CD14-positive monocyte (primary cell): ENCODE measurements at regions not wholly inside any gene's neighbourhood (a gene's known extent, or its start where the extent isn't known, plus 50 kb on each side); places are given as distances from the start of the nearest gene placed in this dataset.

Experiments used
- DNase-seq, 3 donors: peaks; one replicate each; pipeline ENCODE4 v3.0.0-alpha.2; 2011 to 2022
- H2AFZ ChIP-seq: 2 replicates; pipeline ENCODE4 v1.6.0; 2012; ENCODE audit warnings: mild to moderate bottlenecking, low read depth, low read length, inconsistent platforms; ENCODE audit not compliant: insufficient read depth, poor library complexity, severe bottlenecking
- H3K27ac ChIP-seq, 2 donors: 1 replicate in 1 of 2; 2 replicates in 1 of 2; pipeline ENCODE4 v1.5.1; 2012 to 2013; ENCODE audit warnings: low read length in 2 of 2, control low read depth in 1 of 2, inconsistent platforms in 1 of 2, low read depth in 1 of 2, mild to moderate bottlenecking in 1 of 2
- H3K27me3 ChIP-seq, 2 donors: one replicate each; pipeline versions ENCODE4 v1.6.0 to v1.6.1; 2011 to 2013; ENCODE audit warnings: low read length in 2 of 2; ENCODE audit not compliant: control insufficient read depth in 2 of 2, insufficient read depth in 2 of 2
- H3K36me3 ChIP-seq, 2 donors: replicated peaks in 1 of 2; 1 replicate in 1 of 2; 2 replicates in 1 of 2; pipeline versions ENCODE4 v1.5.1 to v1.6.1; 2012 to 2013; ENCODE audit warnings: low read length in 2 of 2, control low read depth in 1 of 2, inconsistent platforms in 1 of 2, mild to moderate bottlenecking in 1 of 2; ENCODE audit not compliant: insufficient read depth in 2 of 2, control insufficient read depth in 1 of 2
- H3K4me1 ChIP-seq, 2 donors: 1 replicate in 1 of 2; 2 replicates in 1 of 2; pipeline versions ENCODE4 v1.5.1 to v1.6.1; 2012 to 2013; ENCODE audit warnings: low read length in 2 of 2, control low read depth in 1 of 2, inconsistent platforms in 1 of 2, mild to moderate bottlenecking in 1 of 2, moderate library complexity in 1 of 2; ENCODE audit not compliant: insufficient read depth in 2 of 2, control insufficient read depth in 1 of 2
- H3K4me2 ChIP-seq: replicated peaks from 2 replicates; pipeline ENCODE3; 2012; ENCODE audit warnings: low read length, moderate library complexity, mild to moderate bottlenecking; ENCODE audit not compliant: poor library complexity, severe bottlenecking; ENCODE audit errors: extremely low read depth
- H3K4me3 ChIP-seq, 3 experiments: fragments of 200-600 bp in 1 of 3; sonication (generic) in 1 of 3; replicated peaks in 1 of 3; 1 replicate in 2 of 3; 2 replicates in 1 of 3; pipeline ENCODE4 v1.5.1; 2011 to 2013; ENCODE audit warnings: low read length in 3 of 3, mild to moderate bottlenecking in 3 of 3, control low read depth in 2 of 3, low read depth in 2 of 3, inconsistent platforms in 1 of 3, moderate library complexity in 1 of 3
- H3K79me2 ChIP-seq: 2 replicates; pipeline ENCODE4 v1.6.0; 2012; ENCODE audit warnings: mild to moderate bottlenecking, control low read depth, inconsistent platforms, low read length, moderate library complexity; ENCODE audit not compliant: insufficient read depth
- H3K9ac ChIP-seq: 2 replicates; pipeline ENCODE4 v1.6.0; 2017; ENCODE audit warnings: low read length, mild to moderate bottlenecking; ENCODE audit not compliant: insufficient read depth, poor library complexity, severe bottlenecking
- H3K9me3 ChIP-seq, 2 donors: replicated peaks in 1 of 2; 1 replicate in 1 of 2; 2 replicates in 1 of 2; pipeline versions ENCODE4 v1.5.1 to v1.6.1; 2012 to 2013; ENCODE audit warnings: low read length in 2 of 2, control low read depth in 1 of 2; ENCODE audit not compliant: control insufficient read depth in 1 of 2, insufficient read depth in 1 of 2
- H4K20me1 ChIP-seq: 2 replicates; pipeline ENCODE4 v1.6.0; 2012; ENCODE audit warnings: mild to moderate bottlenecking, low read length, control low read depth, moderate library complexity; ENCODE audit not compliant: insufficient read depth
- H3K27ac Mint-ChIP-seq, 7 donors: one replicate each; pipeline ENCODE4 v1.8.0; 2020; ENCODE audit warnings: mild to moderate bottlenecking in 7 of 7, mixed read lengths in 7 of 7, moderate library complexity in 6 of 7, inconsistent platforms in 2 of 7
- H3K27me3 Mint-ChIP-seq, 3 donors: one replicate each; pipeline ENCODE4 v1.8.0; 2021 to 2022; ENCODE audit warnings: low read depth in 3 of 3, mild to moderate bottlenecking in 3 of 3, mixed read lengths in 3 of 3, moderate library complexity in 3 of 3, inconsistent platforms in 1 of 3
- H3K36me3 Mint-ChIP-seq, 2 donors: one replicate each; pipeline ENCODE4 v1.8.0; 2020; ENCODE audit warnings: mixed read lengths in 2 of 2, inconsistent platforms in 1 of 2, mild to moderate bottlenecking in 1 of 2
- H3K4me1 Mint-ChIP-seq: one replicate; pipeline ENCODE4 v1.8.0; 2020; ENCODE audit warnings: mild to moderate bottlenecking, mixed read lengths
- H3K4me3 Mint-ChIP-seq, 2 donors: one replicate each; pipeline ENCODE4 v1.8.0; 2020; ENCODE audit warnings: mild to moderate bottlenecking in 2 of 2, mixed read lengths in 2 of 2, moderate library complexity in 1 of 2
- H3K9me3 Mint-ChIP-seq, 7 donors: one replicate each; pipeline ENCODE4 v1.8.0; 2020 to 2022; ENCODE audit warnings: mixed read lengths in 7 of 7, mild to moderate bottlenecking in 6 of 7, moderate library complexity in 6 of 7, inconsistent platforms in 2 of 7
- WGBS: methylation state at CpG from one replicate; pipeline ENCODE4 v1.1.5; 2013; ENCODE audit warnings: missing lambda C conversion rate; ENCODE audit not compliant: insufficient coverage; 5-methylcytosine and 5-hydroxymethylcytosine counted together
- intact Hi-C, 2 donors: fragments of 100-400 bp; cut with micrococcal nuclease; formaldehyde crosslinking; loops; one replicate each; pipeline versions ENCODE4 v1.15.0 to v1.15.1; 2023
- TF ChIP-seq, protein P1 (sequence below): fragments of 200-600 bp; IDR thresholded peaks from one replicate; pipeline ENCODE4 v1.8.0; 2022; ENCODE audit warnings: antibody characterized with exemption, mild to moderate bottlenecking

DNA sequence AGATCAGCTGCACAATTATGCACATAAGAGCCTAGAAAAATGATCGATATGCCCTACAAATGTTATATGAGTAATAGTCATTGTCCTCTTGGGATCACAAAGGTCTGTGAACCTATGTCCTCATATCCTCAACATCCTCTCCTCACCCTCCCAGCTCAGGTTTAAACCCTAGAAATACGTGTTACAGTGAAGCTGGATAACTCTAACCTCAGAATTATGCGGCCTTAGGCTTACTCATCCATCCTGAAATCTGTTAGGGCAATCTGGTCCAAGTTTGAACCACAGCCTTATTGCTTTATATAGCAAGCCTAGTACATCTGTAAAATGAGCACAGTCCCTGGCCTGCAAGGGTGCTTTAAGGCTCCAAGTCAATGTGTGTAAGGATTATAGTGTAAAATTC is 84.2 kb upstream of the FRMD4A start:
- H3K27ac Mint-ChIP-seq, result no peak overlapping the region
- no peaks in the 10 kb centered on the region for H3K4me1 ChIP-seq
- WGBS, result 86% methylated on average over 2 of the region's 3 CpGs
- no peaks in the 10 kb centered on the region for H3K79me2 ChIP-seq
- no peak overlapping the region for H3K4me3 ChIP-seq
- H3K27me3 ChIP-seq, result peaks cover 0 to 2% of the 10 kb centered on the region in 2 donors
- TF ChIP-seq, protein P1, sequence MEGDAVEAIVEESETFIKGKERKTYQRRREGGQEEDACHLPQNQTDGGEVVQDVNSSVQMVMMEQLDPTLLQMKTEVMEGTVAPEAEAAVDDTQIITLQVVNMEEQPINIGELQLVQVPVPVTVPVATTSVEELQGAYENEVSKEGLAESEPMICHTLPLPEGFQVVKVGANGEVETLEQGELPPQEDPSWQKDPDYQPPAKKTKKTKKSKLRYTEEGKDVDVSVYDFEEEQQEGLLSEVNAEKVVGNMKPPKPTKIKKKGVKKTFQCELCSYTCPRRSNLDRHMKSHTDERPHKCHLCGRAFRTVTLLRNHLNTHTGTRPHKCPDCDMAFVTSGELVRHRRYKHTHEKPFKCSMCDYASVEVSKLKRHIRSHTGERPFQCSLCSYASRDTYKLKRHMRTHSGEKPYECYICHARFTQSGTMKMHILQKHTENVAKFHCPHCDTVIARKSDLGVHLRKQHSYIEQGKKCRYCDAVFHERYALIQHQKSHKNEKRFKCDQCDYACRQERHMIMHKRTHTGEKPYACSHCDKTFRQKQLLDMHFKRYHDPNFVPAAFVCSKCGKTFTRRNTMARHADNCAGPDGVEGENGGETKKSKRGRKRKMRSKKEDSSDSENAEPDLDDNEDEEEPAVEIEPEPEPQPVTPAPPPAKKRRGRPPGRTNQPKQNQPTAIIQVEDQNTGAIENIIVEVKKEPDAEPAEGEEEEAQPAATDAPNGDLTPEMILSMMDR, result no peak
- no peak overlapping the region for H3K4me2 ChIP-seq
- no peaks in the 10 kb centered on the region for H4K20me1 ChIP-seq
- no peak overlapping the region for H2AFZ ChIP-seq
- H3K9ac ChIP-seq, result no peak overlapping the region
- DNase-seq, result no peak
- H3K36me3 Mint-ChIP-seq, result no peaks in the 10 kb centered on the region
- no peaks in the 10 kb centered on the region for H3K9me3 ChIP-seq
- peaks cover 0 to 4% (median 0%) of the 10 kb centered on the region in 7 donors for H3K9me3 Mint-ChIP-seq
- no peak overlapping the region for H3K27ac ChIP-seq
- H3K36me3 ChIP-seq, result no peaks in the 10 kb centered on the region
- intact Hi-C loops, result no loop called here
- no peaks in the 10 kb centered on the region for H3K4me1 Mint-ChIP-seq
- peaks cover 6 to 10% (median 8%) of the 10 kb centered on the region in 3 donors for H3K27me3 Mint-ChIP-seq
- H3K4me3 Mint-ChIP-seq, result no peak overlapping the region

DNA sequence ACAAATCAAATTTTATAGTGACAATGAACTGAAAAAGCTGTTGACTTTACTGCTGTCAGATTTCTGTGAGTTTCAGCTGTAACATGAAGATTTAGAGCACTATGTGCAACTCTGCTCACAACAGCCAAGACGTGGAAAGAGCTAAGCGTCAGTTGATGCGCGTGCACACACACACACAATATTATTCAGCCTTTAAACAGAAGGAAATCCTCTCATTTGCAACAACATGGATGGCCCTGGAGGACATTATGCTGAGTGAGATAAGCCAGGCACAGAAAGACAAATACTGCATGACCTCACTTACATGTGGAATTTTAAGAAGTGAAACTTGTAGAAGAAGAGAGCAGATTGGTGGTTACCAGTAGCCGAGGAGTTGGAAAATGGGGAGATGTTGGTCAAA is 82.8 kb upstream of the FRMD4A start:
- H3K27ac ChIP-seq, result no peak overlapping the region
- H3K4me1 ChIP-seq, result no peaks in the 10 kb centered on the region
- peaks cover 9 to 15% (median 11%) of the 10 kb centered on the region in 3 donors for H3K27me3 Mint-ChIP-seq
- H3K36me3 ChIP-seq, result no peaks in the 10 kb centered on the region
- peaks cover 0 to 2% of the 10 kb centered on the region in 2 donors for H3K27me3 ChIP-seq
- 64% methylated on average over 1 of the region's 5 CpGs for WGBS
- H4K20me1 ChIP-seq, result no peaks in the 10 kb centered on the region
- H3K4me1 Mint-ChIP-seq, result no peaks in the 10 kb centered on the region
- no peak overlapping the region for H3K4me2 ChIP-seq
- no peaks in the 10 kb centered on the region for H3K36me3 Mint-ChIP-seq
- H3K79me2 ChIP-seq, result no peaks in the 10 kb centered on the region
- intact Hi-C loops, result no loop called here
- H3K9me3 Mint-ChIP-seq, result peaks cover 0 to 3% (median 0%) of the 10 kb centered on the region in 7 donors
- H3K9me3 ChIP-seq, result no peaks in the 10 kb centered on the region
- H3K4me3 ChIP-seq, result no peak overlapping the region
- no peak overlapping the region for H3K27ac Mint-ChIP-seq
- H2AFZ ChIP-seq, result no peak overlapping the region
- H3K4me3 Mint-ChIP-seq, result no peak overlapping the region
- no peak for DNase-seq
- no peak overlapping the region for H3K9ac ChIP-seq
- TF ChIP-seq, protein P1, result no peak
